ENCODE measurements at regions not wholly inside any gene's neighbourhood (a gene's known extent, or its start where the extent isn't known, plus 50 kb on each side); places are given as distances from the start of the nearest gene placed in this dataset.

- no peak overlapping the region for H3K27ac ChIP-seq
- no peak overlapping the region for H3K4me3 ChIP-seq
- TF ChIP-seq, protein P1, sequence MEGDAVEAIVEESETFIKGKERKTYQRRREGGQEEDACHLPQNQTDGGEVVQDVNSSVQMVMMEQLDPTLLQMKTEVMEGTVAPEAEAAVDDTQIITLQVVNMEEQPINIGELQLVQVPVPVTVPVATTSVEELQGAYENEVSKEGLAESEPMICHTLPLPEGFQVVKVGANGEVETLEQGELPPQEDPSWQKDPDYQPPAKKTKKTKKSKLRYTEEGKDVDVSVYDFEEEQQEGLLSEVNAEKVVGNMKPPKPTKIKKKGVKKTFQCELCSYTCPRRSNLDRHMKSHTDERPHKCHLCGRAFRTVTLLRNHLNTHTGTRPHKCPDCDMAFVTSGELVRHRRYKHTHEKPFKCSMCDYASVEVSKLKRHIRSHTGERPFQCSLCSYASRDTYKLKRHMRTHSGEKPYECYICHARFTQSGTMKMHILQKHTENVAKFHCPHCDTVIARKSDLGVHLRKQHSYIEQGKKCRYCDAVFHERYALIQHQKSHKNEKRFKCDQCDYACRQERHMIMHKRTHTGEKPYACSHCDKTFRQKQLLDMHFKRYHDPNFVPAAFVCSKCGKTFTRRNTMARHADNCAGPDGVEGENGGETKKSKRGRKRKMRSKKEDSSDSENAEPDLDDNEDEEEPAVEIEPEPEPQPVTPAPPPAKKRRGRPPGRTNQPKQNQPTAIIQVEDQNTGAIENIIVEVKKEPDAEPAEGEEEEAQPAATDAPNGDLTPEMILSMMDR (IDR thresholded peaks at IDR 0.05) = no peak
- no peak for DNase-seq (ENCODE audit: low spot score)
These were observed 452.0 kb upstream of the DMAC1 start for GRCh38 chr9:8251566-8251965.

- TF ChIP-seq, protein P1 (IDR thresholded peaks at IDR 0.05) = no peak
- no peak overlapping the region for H3K4me3 ChIP-seq
- DNase-seq (ENCODE audit: low spot score) = no peak
- no peak overlapping the region for H3K27ac ChIP-seq
These were observed 445.0 kb upstream of the DMAC1 start for GRCh38 chr9:8244505-8245092.

GRCh38 chr9:8241201-8241600 is 441.6 kb upstream of the DMAC1 start:
- no peak for DNase-seq (ENCODE audit: low spot score)
- H3K27ac ChIP-seq = no peak overlapping the region
- TF ChIP-seq, protein P1 (IDR thresholded peaks at IDR 0.05) = no peak
- no peak overlapping the region for H3K4me3 ChIP-seq

DNA sequence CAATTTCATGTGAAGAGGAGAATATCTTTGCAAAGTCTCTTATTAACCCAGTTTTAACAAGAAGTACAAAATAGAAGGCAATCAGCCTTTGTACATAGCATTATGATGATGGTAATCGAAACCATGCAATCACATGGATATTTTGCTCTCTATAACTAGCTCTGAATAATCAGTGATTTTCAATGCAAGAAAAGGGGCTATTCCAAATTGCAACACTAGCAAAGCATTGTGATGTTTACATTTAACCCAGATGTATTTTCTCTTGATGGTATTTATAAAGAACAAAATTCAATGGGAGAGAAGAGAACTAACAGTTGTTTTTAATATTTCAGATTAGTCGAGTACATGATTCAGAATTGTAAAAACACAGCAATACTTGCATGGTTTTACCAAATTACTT is 437.5 kb upstream of the DMAC1 start:
- no peak for DNase-seq (ENCODE audit: low spot score)

DNA sequence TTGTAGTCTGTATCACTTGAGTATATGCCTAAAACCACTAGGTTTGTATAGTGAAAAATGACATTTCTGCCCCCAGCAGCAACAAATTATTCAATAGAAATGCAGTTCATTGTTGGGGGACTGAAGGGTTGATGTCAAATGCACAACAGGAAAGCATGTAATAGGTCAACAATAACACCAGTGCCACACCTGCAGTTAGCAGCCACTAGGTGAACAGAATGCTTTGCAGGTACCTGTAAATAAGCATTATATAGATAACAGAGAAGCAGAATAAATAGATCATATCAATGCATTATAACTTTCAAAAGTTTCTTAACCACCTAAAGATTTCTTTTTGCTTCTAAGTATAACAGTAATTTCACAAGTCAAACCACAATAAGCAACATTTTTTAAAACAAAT is 435.9 kb upstream of the DMAC1 start:
- no peak for DNase-seq (ENCODE audit: low spot score)
- H3K4me3 ChIP-seq = no peak overlapping the region
- TF ChIP-seq, protein P1 (IDR thresholded peaks at IDR 0.05) = no peak
- no peak overlapping the region for H3K27ac ChIP-seq

More for the DNA sequence above, 437.5 kb upstream of the DMAC1 start:
- Histone ChIP-seq H3K27ac (no peak overlapping the region), H3K4me3 (no peak overlapping the region)
- TF ChIP-seq, protein P1 (IDR thresholded peaks at IDR 0.05) = no peak

GRCh38 chr9:8234316-8234715 is 434.7 kb upstream of the DMAC1 start:
- Histone ChIP-seq H3K4me3 (no peak overlapping the region), H3K27ac (no peak overlapping the region)
- no peak for DNase-seq (ENCODE audit: low spot score)
- TF ChIP-seq, protein P1 (IDR thresholded peaks at IDR 0.05) = no peak

- Histone ChIP-seq H3K4me3 (no peak overlapping the region), H3K27ac (no peak overlapping the region)
- TF ChIP-seq, protein P1 (IDR thresholded peaks at IDR 0.05) = no peak
- DNase-seq (ENCODE audit: low spot score) = no peak
These were observed 433.1 kb upstream of the DMAC1 start for GRCh38 chr9:8232726-8233125.

Measured in coronary artery (tissue), 2 donors.